H1 (cell line): ENCODE measurements at regions not wholly inside any gene's neighbourhood (a gene's known extent, or its start where the extent isn't known, plus 50 kb on each side); places are given as distances from the start of the nearest gene placed in this dataset.

Experiments
- CTCF ChIA-PET: fragments of 300-600 bp; sonication (Branson Sonifier 250); formaldehyde crosslinking; loops from one replicate; lab custom pipeline; 2021; ENCODE audit not compliant: partially characterized antibody; lab: Charles Lee
- POLR2A ChIA-PET: fragments of 300-600 bp; sonication (Branson Sonifier 250); formaldehyde crosslinking; loops from one replicate; lab custom pipeline; 2021; ENCODE audit warnings: inconsistent platforms; ENCODE audit not compliant: partially characterized antibody; lab: Charles Lee
- DNase-seq, 2 experiments: peaks; one replicate each; pipeline versions ENCODE4 v3.0.0 to v3.0.0-alpha.2; 2010 to 2022; ENCODE audit warnings: low spot score in 2 of 2, low read depth in 1 of 2, mixed read lengths in 1 of 2
- FAIRE-seq: peaks from 2 replicates; lab custom pipeline; 2011; peaks lifted over from hg19 to GRCh38; lab: Jason Lieb, UNC
- H2AFZ ChIP-seq: 2 replicates; pipeline ENCODE4 v1.8.1; 2012; ENCODE audit warnings: low read length, inconsistent platforms
- H2AK5ac ChIP-seq: 2 replicates; pipeline ENCODE4 v1.6.1; 2013; ENCODE audit warnings: low read depth, low read length
- H2BK120ac ChIP-seq: replicated peaks from 2 replicates; pipeline ENCODE3; 2013; ENCODE audit warnings: low read depth, low read length, inconsistent platforms
- H2BK12ac ChIP-seq: 2 replicates; pipeline ENCODE4 v1.6.1; 2013; ENCODE audit warnings: low read depth, low read length
- H2BK15ac ChIP-seq: 2 replicates; pipeline ENCODE4 v1.6.1; 2013; ENCODE audit warnings: low read length
- H2BK20ac ChIP-seq: 2 replicates; pipeline ENCODE4 v1.6.1; 2013; ENCODE audit warnings: low read length
- H2BK5ac ChIP-seq: 2 replicates; pipeline ENCODE4 v1.6.1; 2013; ENCODE audit warnings: low read depth, low read length
- H3K14ac ChIP-seq: 2 replicates; pipeline ENCODE4 v1.6.1; 2013; ENCODE audit warnings: inconsistent platforms; ENCODE audit not compliant: insufficient read length
- H3K18ac ChIP-seq: 2 replicates; pipeline ENCODE4 v1.6.1; 2013; ENCODE audit warnings: low read length; ENCODE audit errors: extremely low read depth
- H3K23ac ChIP-seq: 2 replicates; pipeline ENCODE4 v1.6.1; 2013; ENCODE audit warnings: inconsistent platforms; ENCODE audit not compliant: insufficient read length
- H3K23me2 ChIP-seq: 2 replicates; pipeline ENCODE4 v1.6.1; 2013; ENCODE audit warnings: low read depth, low read length
- H3K27ac ChIP-seq: 2 replicates; pipeline ENCODE4 v1.6.1; 2011; ENCODE audit warnings: low read depth, low read length, inconsistent platforms
- H3K27me3 ChIP-seq, 4 experiments: replicated peaks in 1 of 4; 1 replicate in 1 of 4; 2 replicates in 3 of 4; pipeline versions ENCODE4 v1.6.1 to v1.8.1; 2011 to 2013; ENCODE audit warnings: low read length in 3 of 4, mild to moderate bottlenecking in 3 of 4, inconsistent platforms in 2 of 4, mixed read lengths in 2 of 4, moderate library complexity in 1 of 4; ENCODE audit not compliant: control insufficient read depth in 3 of 4, insufficient read depth in 3 of 4; ENCODE audit errors: extremely low read depth in 1 of 4
- H3K36me3 ChIP-seq, 4 experiments: 2 replicates each; pipeline versions ENCODE4 v1.6.1 to v1.8.1; 2011 to 2013; ENCODE audit warnings: mild to moderate bottlenecking in 4 of 4, low read length in 3 of 4, moderate library complexity in 2 of 4, control low read depth in 1 of 4, inconsistent platforms in 1 of 4; ENCODE audit not compliant: insufficient read depth in 4 of 4, control insufficient read depth in 2 of 4
- H3K4ac ChIP-seq: replicated peaks from 2 replicates; pipeline ENCODE3; 2013; ENCODE audit warnings: low read length, low read depth, mixed read lengths, inconsistent platforms; ENCODE audit not compliant: insufficient read length
- H3K4me1 ChIP-seq, 4 experiments: replicated peaks in 1 of 4; 1 replicate in 1 of 4; 2 replicates in 3 of 4; pipeline versions ENCODE4 v1.6.1 to v1.8.1; 2011 to 2013; ENCODE audit warnings: low read length in 3 of 4, inconsistent platforms in 2 of 4, mixed read lengths in 1 of 4; ENCODE audit not compliant: insufficient read depth in 4 of 4, control insufficient read depth in 3 of 4
- H3K4me2 ChIP-seq, 2 experiments: 2 replicates each; pipeline versions ENCODE4 v1.6.1 to v1.8.1; 2011 to 2013; ENCODE audit warnings: low read depth in 2 of 2, low read length in 2 of 2, control low read depth in 1 of 2, inconsistent platforms in 1 of 2, mild to moderate bottlenecking in 1 of 2; ENCODE audit not compliant: insufficient read depth in 1 of 2
- H3K4me3 ChIP-seq, 4 experiments: fragments of 200-600, 300-600 bp in 1 of 4; sonication (generic), shearing (Covaris generic), sonication (Bioruptor Twin) in 1 of 4; 2 replicates each; pipeline versions ENCODE4 v1.5.1 to v1.8.1; 2011 to 2016; ENCODE audit warnings: low read length in 4 of 4, low read depth in 3 of 4, control low read depth in 2 of 4, inconsistent platforms in 2 of 4, mild to moderate bottlenecking in 2 of 4, mixed read lengths in 1 of 4, moderate library complexity in 1 of 4; ENCODE audit not compliant: insufficient read depth in 2 of 4; ENCODE audit errors: extremely low read depth in 1 of 4
- H3K56ac ChIP-seq: replicated peaks from 2 replicates; pipeline ENCODE3; 2013; ENCODE audit warnings: low read depth, mild to moderate bottlenecking, mixed read lengths, low read length, inconsistent platforms; ENCODE audit not compliant: insufficient read length
- H3K79me1 ChIP-seq: 2 replicates; pipeline ENCODE4 v1.6.1; 2013; ENCODE audit warnings: low read depth, low read length, control low read depth
- H3K79me2 ChIP-seq, 2 experiments: 2 replicates each; pipeline versions ENCODE4 v1.6.1 to v1.8.1; 2012 to 2013; ENCODE audit warnings: low read length in 2 of 2, mild to moderate bottlenecking in 2 of 2, inconsistent platforms in 1 of 2; ENCODE audit not compliant: insufficient read depth in 2 of 2, control insufficient read depth in 1 of 2
- H3K9ac ChIP-seq, 4 experiments: replicated peaks in 1 of 4; 1 replicate in 1 of 4; 2 replicates in 3 of 4; pipeline versions ENCODE4 v1.6.1 to v1.8.1; 2011 to 2013; ENCODE audit warnings: low read depth in 3 of 4, low read length in 3 of 4, control low read depth in 2 of 4, mild to moderate bottlenecking in 2 of 4, moderate library complexity in 2 of 4, inconsistent platforms in 1 of 4; ENCODE audit errors: extremely low read depth in 1 of 4
- H3K9me3 ChIP-seq, 2 experiments: 2 replicates each; pipeline versions ENCODE4 v1.6.1 to v1.8.1; 2012 to 2013; ENCODE audit warnings: mild to moderate bottlenecking in 2 of 2, moderate library complexity in 2 of 2, control low read depth in 1 of 2, inconsistent platforms in 1 of 2, low read depth in 1 of 2, low read length in 1 of 2, mixed read lengths in 1 of 2; ENCODE audit not compliant: insufficient read depth in 2 of 2
- H4K20me1 ChIP-seq, 2 experiments: replicated peaks in 1 of 2; 2 replicates each; pipeline versions ENCODE3 to v1.8.1; 2011 to 2013; ENCODE audit warnings: inconsistent platforms in 2 of 2, low read length in 2 of 2, mild to moderate bottlenecking in 1 of 2; ENCODE audit not compliant: insufficient read depth in 2 of 2, control insufficient read depth in 1 of 2
- H4K5ac ChIP-seq: 2 replicates; pipeline ENCODE4 v1.6.1; 2013; ENCODE audit warnings: low read length, low read depth, mixed read lengths, inconsistent platforms; ENCODE audit not compliant: insufficient read length
- H4K8ac ChIP-seq: 2 replicates; pipeline ENCODE4 v1.8.0; 2013; ENCODE audit warnings: mild to moderate bottlenecking, moderate library complexity, low read length, inconsistent platforms; ENCODE audit not compliant: insufficient read depth; ENCODE audit errors: extremely low read depth
- H4K91ac ChIP-seq: replicated peaks from 2 replicates; pipeline ENCODE3; 2013; ENCODE audit warnings: low read length, mixed read lengths, inconsistent platforms; ENCODE audit not compliant: insufficient read length
- CHD1 ChIP-seq: IDR thresholded peaks from 2 replicates; pipeline ENCODE4 v1.6.1; 2012; ENCODE audit warnings: low read depth, low read length, improper control_type of control experiment
- EZH2 ChIP-seq: fragments of 200-600 bp; sonication (generic); IDR thresholded peaks from 2 replicates; pipeline ENCODE4 v1.7.1; 2012; ENCODE audit warnings: low read depth, mild to moderate bottlenecking, moderate library complexity, low read length, inconsistent platforms; ENCODE audit not compliant: severe bottlenecking
- FOSL1 ChIP-seq: IDR thresholded peaks from 2 replicates; pipeline ENCODE4 v1.6.1; 2011; ENCODE audit warnings: mild to moderate bottlenecking, low read depth, low read length, moderate library complexity; ENCODE audit not compliant: insufficient read depth
- GABPA ChIP-seq: IDR thresholded peaks from 2 replicates; pipeline ENCODE4 v1.6.1; 2011; ENCODE audit warnings: mild to moderate bottlenecking, low read length, moderate library complexity, borderline replicate concordance; ENCODE audit not compliant: insufficient read depth
- SP4 ChIP-seq: IDR thresholded peaks from 2 replicates; pipeline ENCODE4 v1.6.1; 2012; ENCODE audit warnings: low read length, inconsistent platforms
- TCF12 ChIP-seq: IDR thresholded peaks from 2 replicates; pipeline ENCODE4 v1.6.1; 2011; ENCODE audit warnings: low read depth, mild to moderate bottlenecking, low read length
- WGBS, 2 experiments: shearing (Covaris generic) in 1 of 2; methylation state at CpG; one replicate each; pipeline versions ENCODE4 v1.1.6 to v1.1.7; 2013 to 2015; ENCODE audit warnings: low lambda C conversion rate in 2 of 2, mixed read lengths in 2 of 2, inconsistent platforms in 1 of 2, low coverage in 1 of 2, missing lambda C conversion rate in 1 of 2; ENCODE audit not compliant: insufficient replicate concordance in 2 of 2, insufficient coverage in 1 of 2, insufficient read length in 1 of 2; ENCODE audit errors: extremely low coverage in 1 of 2, missing lambda C conversion rate in 1 of 2; 5-methylcytosine and 5-hydroxymethylcytosine counted together
- TF ChIP-seq, protein P1 (sequence below): IDR thresholded peaks from 2 replicates; pipeline ENCODE4 v1.6.1; 2011; ENCODE audit warnings: low read depth, mild to moderate bottlenecking, low read length; ENCODE audit not compliant: insufficient read depth
- TF ChIP-seq, protein P2 (sequence below): IDR thresholded peaks from 2 replicates; pipeline ENCODE4 v1.6.1; 2012; ENCODE audit warnings: inconsistent platforms
- TF ChIP-seq, protein P3 (sequence below): IDR thresholded peaks from 2 replicates; pipeline ENCODE4 v1.6.1; 2011; ENCODE audit warnings: low read length, improper control_type of control experiment
- TF ChIP-seq, protein P4 (sequence below): IDR thresholded peaks from 2 replicates; pipeline ENCODE4 v1.6.1; 2012; ENCODE audit warnings: inconsistent platforms

DNA sequence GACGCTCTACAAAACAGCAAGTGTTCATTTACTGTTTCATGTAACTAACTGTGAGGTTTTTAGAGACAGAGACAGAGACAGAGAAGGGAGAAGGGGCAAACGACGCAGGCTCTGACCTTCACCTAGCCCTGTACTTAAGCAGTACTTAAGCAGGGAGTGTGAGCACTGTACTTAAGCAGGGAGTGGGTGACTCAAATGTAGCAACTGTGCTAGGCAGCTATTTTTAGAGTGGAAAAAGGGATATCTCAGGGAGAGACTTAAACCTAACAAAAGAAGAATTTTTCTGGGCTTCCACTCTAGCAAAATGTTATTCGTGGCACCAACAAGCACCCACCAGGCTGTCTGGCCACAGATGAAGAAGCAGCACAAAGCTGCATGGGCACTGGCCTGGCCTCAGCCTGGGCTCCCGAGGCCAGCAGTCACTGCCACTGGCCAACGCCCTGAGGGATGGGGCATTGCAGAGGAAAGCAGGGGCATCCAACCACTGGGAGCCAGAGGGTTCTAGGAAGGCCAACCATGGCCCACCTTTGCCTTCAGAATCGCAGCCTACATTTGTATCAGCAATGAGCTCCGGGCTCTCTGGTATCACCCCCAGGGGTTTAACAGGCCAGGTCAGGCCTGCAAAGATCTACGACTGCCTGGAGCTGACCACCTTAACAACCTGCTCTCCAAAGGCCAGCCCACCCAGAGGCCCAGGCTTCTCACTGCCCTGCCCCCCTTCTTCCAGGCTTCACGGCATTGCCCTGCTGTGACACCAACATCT lies 154.3 kb downstream of the TTC32 start:
- Histone ChIP-seq H2BK120ac (no peak overlapping the region), H4K5ac (no peak overlapping the region), H2BK20ac (no peak overlapping the region), H3K79me1 (no peaks in the 10 kb centered on the region), H3K4me1 (no peaks in the 10 kb centered on the region), H2AFZ (no peak overlapping the region), H2BK15ac (no peak overlapping the region), H3K4me3 (no peak overlapping the region), H3K4ac (no peak overlapping the region), H3K4me2 (no peak overlapping the region), H4K20me1 (no peaks in the 10 kb centered on the region), H3K36me3 (no peaks in the 10 kb centered on the region), H2BK12ac (peak overlapping the region; percentile 17; the same call in 1 of the 2 replicates), H3K23me2 (peaks cover 2% of the 10 kb centered on the region; the same call in 1 of the 2 replicates), H3K27ac (no peak overlapping the region), H3K18ac (no peak overlapping the region; the same call in 1 of the 2 replicates), H2AK5ac (no peak overlapping the region), H3K9ac (no peak overlapping the region), H3K56ac (no peak overlapping the region), H3K9me3 (no peaks in the 10 kb centered on the region), H2BK5ac (no peak overlapping the region), H3K23ac (no peak overlapping the region), H4K8ac (no peak overlapping the region; the same call in 1 of the 2 replicates), H3K14ac (no peak overlapping the region), H3K27me3 (no peaks in the 10 kb centered on the region), H3K79me2 (no peaks in the 10 kb centered on the region), H4K91ac (no peak overlapping the region)
- ChIA-PET CTCF (interaction anchor here (0.6 to 6.8 kb wide), 49 partner anchors 10 to 1226 kb away, joined by 3 to 55 read pairs (median 4); partner anchors contain the start of gene OSR1), POLR2A (no interaction called here)
- no peak for FAIRE-seq
- 89% methylated on average over 10 of the region's 10 CpGs; no CpG with 5 or more reads in 1 of the 2 experiments for WGBS, 2 experiments
- no peak for DNase-seq
- TF ChIP-seq, protein P1, sequence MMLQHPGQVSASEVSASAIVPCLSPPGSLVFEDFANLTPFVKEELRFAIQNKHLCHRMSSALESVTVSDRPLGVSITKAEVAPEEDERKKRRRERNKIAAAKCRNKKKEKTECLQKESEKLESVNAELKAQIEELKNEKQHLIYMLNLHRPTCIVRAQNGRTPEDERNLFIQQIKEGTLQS = no peak
- TF ChIP-seq TCF12 (no peak), FOSL1 (no peak), CHD1 (no peak), EZH2 (no peak), SP4 (no peak), GABPA (no peak)
- TF ChIP-seq, protein P2, sequence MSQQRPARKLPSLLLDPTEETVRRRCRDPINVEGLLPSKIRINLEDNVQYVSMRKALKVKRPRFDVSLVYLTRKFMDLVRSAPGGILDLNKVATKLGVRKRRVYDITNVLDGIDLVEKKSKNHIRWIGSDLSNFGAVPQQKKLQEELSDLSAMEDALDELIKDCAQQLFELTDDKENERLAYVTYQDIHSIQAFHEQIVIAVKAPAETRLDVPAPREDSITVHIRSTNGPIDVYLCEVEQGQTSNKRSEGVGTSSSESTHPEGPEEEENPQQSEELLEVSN = no peak
- TF ChIP-seq, protein P3, sequence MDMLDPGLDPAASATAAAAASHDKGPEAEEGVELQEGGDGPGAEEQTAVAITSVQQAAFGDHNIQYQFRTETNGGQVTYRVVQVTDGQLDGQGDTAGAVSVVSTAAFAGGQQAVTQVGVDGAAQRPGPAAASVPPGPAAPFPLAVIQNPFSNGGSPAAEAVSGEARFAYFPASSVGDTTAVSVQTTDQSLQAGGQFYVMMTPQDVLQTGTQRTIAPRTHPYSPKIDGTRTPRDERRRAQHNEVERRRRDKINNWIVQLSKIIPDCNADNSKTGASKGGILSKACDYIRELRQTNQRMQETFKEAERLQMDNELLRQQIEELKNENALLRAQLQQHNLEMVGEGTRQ = no peak
- TF ChIP-seq, protein P4, sequence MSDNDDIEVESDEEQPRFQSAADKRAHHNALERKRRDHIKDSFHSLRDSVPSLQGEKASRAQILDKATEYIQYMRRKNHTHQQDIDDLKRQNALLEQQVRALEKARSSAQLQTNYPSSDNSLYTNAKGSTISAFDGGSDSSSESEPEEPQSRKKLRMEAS = no peak
